SU-DHL-6 (cell line): ENCODE measurements at regions not wholly inside any gene's neighbourhood (a gene's known extent, or its start where the extent isn't known, plus 50 kb on each side); places are given as distances from the start of the nearest gene placed in this dataset.

Source experiments
- H2AFZ ChIP-seq: fragments of 200-600 bp; sonication (generic); 2 replicates; pipeline ENCODE4 v1.6.1; 2014; ENCODE audit warnings: low read depth, mild to moderate bottlenecking, moderate library complexity, mixed read lengths, antibody characterized with exemption, low read length; ENCODE audit not compliant: severe bottlenecking
- H3F3A ChIP-seq: fragments of 200-600 bp; shearing (Covaris generic); 2 replicates; pipeline ENCODE4 v1.6.0; 2016; ENCODE audit warnings: antibody characterized with exemption, mild to moderate bottlenecking; ENCODE audit not compliant: insufficient read depth
- H3K27ac ChIP-seq: fragments of 200-600 bp; sonication (generic); 2 replicates; pipeline ENCODE4 v1.5.1; 2016; ENCODE audit warnings: low read depth, mild to moderate bottlenecking, low read length, moderate library complexity, mixed read lengths
- H3K27me3 ChIP-seq: fragments of 200-600 bp; sonication (generic), shearing (Covaris generic); 2 replicates; pipeline ENCODE4 v1.6.0; 2014; ENCODE audit warnings: mild to moderate bottlenecking, low read length
- H3K36me3 ChIP-seq: fragments of 200-600 bp; sonication (generic); 2 replicates; pipeline ENCODE4 v1.6.1; 2014; ENCODE audit warnings: mild to moderate bottlenecking, low read length, mixed read lengths
- H3K4me2 ChIP-seq: fragments of 300-600, 200-600 bp; shearing (Covaris generic), sonication (generic); 2 replicates; pipeline ENCODE4 v1.6.0; 2014; ENCODE audit warnings: low read length, low read depth, mild to moderate bottlenecking; ENCODE audit not compliant: poor library complexity, severe bottlenecking
- H3K4me3 ChIP-seq: fragments of 200-600 bp; sonication (generic); 2 replicates; pipeline ENCODE4 v1.5.1; 2014; ENCODE audit warnings: antibody characterized with exemption, low read length, mild to moderate bottlenecking, mixed read lengths; ENCODE audit not compliant: insufficient read depth, poor library complexity, severe bottlenecking
- H3K79me2 ChIP-seq: fragments of 200-600 bp; sonication (generic); 2 replicates; pipeline ENCODE4 v1.6.1; 2014; ENCODE audit warnings: mild to moderate bottlenecking, low read length, moderate library complexity; ENCODE audit not compliant: insufficient read depth
- H3K9ac ChIP-seq: fragments of 200-600 bp; sonication (generic); 2 replicates; pipeline ENCODE4 v1.7.0; 2014; ENCODE audit warnings: mild to moderate bottlenecking, low read length
- H3K9me2 ChIP-seq: fragments of 200-600 bp; sonication (generic); replicated peaks from 2 replicates; pipeline ENCODE4 v1.6.1; 2014; ENCODE audit warnings: low read length; ENCODE audit not compliant: insufficient read depth
- H3K9me3 ChIP-seq: fragments of 200-600 bp; sonication (generic); 2 replicates; pipeline ENCODE4 v1.6.1; 2014; ENCODE audit warnings: low read length, mixed read lengths; ENCODE audit not compliant: insufficient read depth
- H4K20me1 ChIP-seq: fragments of 200-600 bp; sonication (generic); 2 replicates; pipeline ENCODE4 v1.6.1; 2014; ENCODE audit warnings: low read depth, mild to moderate bottlenecking, antibody characterized with exemption, low read length, moderate library complexity, mixed read lengths
- CTCF ChIP-seq: fragments of 200-600 bp; sonication (generic); IDR thresholded peaks from one replicate; pipeline ENCODE4 v1.5.1; 2017; ENCODE audit warnings: antibody characterized with exemption, mild to moderate bottlenecking, low read length, moderate library complexity; ENCODE audit not compliant: insufficient read depth, poor library complexity, severe bottlenecking
- EZH2phosphoT487 ChIP-seq: fragments of 200-600 bp; sonication (generic), shearing (Covaris generic); conservative IDR thresholded peaks from 2 replicates; pipeline ENCODE4 v1.6.1; 2018; ENCODE audit warnings: mild to moderate bottlenecking, antibody characterized with exemption, low read length, moderate library complexity, mixed read lengths

GRCh38 chr2:220999356-220999755 lies 572.7 kb downstream of the EPHA4 start:
- no peaks in the 10 kb centered on the region for H3K27me3 ChIP-seq
- no peaks in the 10 kb centered on the region for H3K9me2 ChIP-seq
- no peaks in the 10 kb centered on the region for H3K36me3 ChIP-seq
- H3K27ac ChIP-seq, result no peak overlapping the region
- no peaks in the 10 kb centered on the region for H4K20me1 ChIP-seq
- TF ChIP-seq EZH2phosphoT487 (no peak), CTCF (no peak)
- H3K79me2 ChIP-seq, result no peaks in the 10 kb centered on the region
- no peak overlapping the region for H3K9ac ChIP-seq
- no peak overlapping the region for H3K4me2 ChIP-seq
- H2AFZ ChIP-seq, result no peak overlapping the region
- no peaks in the 10 kb centered on the region for H3K9me3 ChIP-seq
- H3K4me3 ChIP-seq, result no peak overlapping the region
- H3F3A ChIP-seq, result no peaks in the 10 kb centered on the region

DNA sequence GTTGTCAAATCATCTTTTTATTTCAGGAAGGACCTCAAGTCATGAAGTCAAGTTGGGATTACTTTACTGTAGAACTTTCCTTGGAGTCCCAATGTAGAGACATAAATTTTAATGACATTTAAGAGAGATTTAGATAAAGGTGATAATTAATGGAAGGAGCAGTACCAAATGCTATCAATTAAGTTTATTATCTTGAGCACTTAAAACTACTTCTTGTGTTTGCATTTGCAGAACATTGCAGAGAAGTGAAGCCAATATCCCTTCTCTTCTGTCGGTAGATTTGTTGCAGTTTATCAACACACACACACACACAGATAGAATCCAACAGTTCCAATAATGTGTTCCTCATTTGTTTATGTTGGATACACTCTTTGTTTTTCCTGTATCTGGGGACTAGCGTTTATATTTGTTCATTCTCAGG lies 570.7 kb downstream of the EPHA4 start:
- no peaks in the 10 kb centered on the region for H3K27me3 ChIP-seq
- no peaks in the 10 kb centered on the region for H4K20me1 ChIP-seq
- no peak for TF ChIP-seq CTCF
- no peak for TF ChIP-seq EZH2phosphoT487
- H3K4me2 ChIP-seq, result no peak overlapping the region
- no peak overlapping the region for H2AFZ ChIP-seq
- no peak overlapping the region for H3K9ac ChIP-seq
- H3K9me3 ChIP-seq, result no peaks in the 10 kb centered on the region
- H3K4me3 ChIP-seq, result no peak overlapping the region
- no peaks in the 10 kb centered on the region for H3K9me2 ChIP-seq
- no peaks in the 10 kb centered on the region for H3K36me3 ChIP-seq
- no peaks in the 10 kb centered on the region for H3K79me2 ChIP-seq
- H3K27ac ChIP-seq, result no peak overlapping the region
- H3F3A ChIP-seq, result no peaks in the 10 kb centered on the region

DNA sequence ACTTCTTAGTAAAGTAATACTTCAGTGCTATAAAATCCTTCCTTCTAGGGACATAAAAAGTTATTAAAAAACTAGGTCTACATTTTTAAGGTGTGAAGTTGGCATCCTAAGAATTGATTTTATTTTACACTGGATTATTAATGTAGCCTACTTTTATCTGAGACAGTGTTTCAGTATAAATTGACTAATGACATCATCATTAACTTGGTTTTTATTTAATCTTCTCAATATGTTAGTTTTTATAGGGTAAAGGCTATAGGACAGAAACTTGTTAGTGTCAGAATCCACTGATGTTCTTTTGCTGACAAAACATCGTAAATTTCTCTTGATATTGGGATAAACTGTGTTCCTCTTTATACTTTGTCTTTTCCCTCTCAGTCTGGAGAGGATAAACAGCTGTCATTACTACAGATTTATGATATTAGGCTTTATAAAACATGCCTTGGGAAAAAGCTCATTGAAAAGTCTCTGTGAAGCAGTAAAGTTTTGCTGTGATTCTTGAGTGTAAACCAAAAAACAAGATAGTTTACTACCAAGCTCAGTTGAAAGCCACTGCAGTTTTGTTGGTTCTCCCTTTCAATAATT lies 569.9 kb downstream of the EPHA4 start:
- Histone ChIP-seq H3K27ac (no peak overlapping the region), H3F3A (no peaks in the 10 kb centered on the region), H3K9me3 (no peaks in the 10 kb centered on the region), H3K79me2 (no peaks in the 10 kb centered on the region), H3K9me2 (no peaks in the 10 kb centered on the region), H3K36me3 (no peaks in the 10 kb centered on the region), H4K20me1 (no peaks in the 10 kb centered on the region), H2AFZ (no peak overlapping the region), H3K27me3 (no peaks in the 10 kb centered on the region), H3K4me2 (no peak overlapping the region), H3K4me3 (no peak overlapping the region), H3K9ac (no peak overlapping the region)
- no peak for TF ChIP-seq CTCF
